ENCODE measurements at regions not wholly inside any gene's neighbourhood (a gene's known extent, or its start where the extent isn't known, plus 50 kb on each side); places are given as distances from the start of the nearest gene placed in this dataset.
"Not testable (repeated sequence)": the region's sequence is repeated elsewhere in the genome, so short reads cannot be mapped to it uniquely, and the experiment has no call there.

GRCh38 chr1:228796945-228797344 is 61.7 kb downstream of the RHOU start:
- DNase-seq, result not testable (repeated sequence)

- no peak for DNase-seq
These were observed 62.8 kb downstream of the RHOU start for GRCh38 chr1:228798035-228798434.

GRCh38 chr1:228798548-228798947 is 63.3 kb downstream of the RHOU start:
- no peak for DNase-seq

DNA sequence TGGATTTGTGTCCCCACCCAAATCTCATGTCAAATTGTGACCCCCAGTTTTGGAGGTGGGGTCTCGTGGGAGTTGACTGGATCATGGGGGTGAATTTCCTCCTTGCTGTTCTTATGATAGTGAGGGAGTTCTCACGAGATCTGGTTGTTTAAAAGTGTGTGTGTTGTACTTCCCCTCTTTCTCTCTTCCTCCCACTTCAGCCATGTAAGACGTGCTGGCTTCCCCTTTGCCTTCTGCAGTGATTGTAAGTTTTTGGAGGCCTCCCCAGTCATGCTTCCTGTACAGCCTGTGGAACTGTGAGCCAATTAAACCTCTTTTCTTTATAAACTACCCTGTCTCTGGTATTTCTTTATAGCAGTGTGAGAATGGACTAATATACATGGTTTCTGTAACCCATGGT is 64.6 kb downstream of the RHOU start:
- no peak for DNase-seq

- no peak for DNase-seq
These were observed 65.8 kb downstream of the RHOU start for GRCh38 chr1:228801068-228801467.

DNA sequence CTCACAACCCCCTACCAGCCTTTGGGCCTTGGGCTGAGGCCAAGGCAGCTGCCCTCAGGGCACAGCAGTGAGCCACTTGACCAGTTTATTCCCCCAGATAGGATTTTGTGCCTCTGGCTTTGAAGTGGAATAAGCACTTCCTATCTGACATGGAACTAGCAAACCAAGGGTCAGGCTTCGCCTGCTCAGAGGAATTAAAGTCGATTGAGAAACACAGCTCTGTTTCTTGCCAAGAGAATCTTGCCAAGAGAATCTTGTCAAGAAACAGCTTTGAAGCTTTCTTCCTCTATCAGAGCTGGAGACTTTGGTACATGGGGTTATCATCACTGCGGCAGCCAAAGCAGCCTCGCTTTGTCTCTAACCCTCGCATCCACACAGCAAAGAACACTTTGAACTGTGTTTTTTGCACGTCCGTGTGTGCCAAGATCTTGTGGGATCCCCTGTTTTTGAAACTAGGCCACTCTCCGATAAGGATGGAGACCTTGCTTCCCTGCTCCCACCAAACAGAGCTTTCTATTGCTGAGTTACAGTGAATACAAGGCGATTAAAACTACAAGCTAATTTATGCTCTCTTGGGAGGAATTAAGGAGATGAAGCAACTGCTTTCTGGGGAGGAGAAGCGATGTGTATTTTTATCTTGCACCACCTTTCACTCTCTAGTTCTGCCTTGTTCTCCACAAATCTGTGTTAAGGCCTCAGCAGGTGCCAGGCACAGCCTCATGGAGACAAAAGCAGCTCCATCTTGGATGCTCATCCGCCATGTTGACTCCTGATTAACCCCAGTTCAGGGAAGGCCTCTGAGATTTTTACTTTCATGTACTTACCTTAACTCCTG is 67.3 kb downstream of the RHOU start:
- no peak for DNase-seq

DNA sequence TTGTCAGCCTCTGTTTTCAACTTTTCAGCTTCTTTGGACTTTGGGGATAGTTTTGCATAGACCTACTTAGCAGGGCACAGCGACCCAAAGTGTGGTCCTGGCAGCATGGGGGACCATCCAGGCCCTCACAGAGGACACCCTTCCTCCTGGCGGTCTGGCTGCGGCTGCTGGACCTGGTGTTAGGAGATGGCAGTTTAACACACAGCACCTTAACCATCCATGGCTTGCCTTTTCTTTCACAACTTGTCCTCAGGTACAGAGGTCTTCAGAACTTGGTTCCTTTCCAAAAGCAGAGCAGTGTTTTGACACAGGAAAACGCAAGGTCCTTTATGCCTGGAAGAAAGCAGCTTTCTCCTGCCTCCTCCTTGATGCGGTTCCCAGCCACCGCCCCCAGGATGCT is 68.1 kb downstream of the RHOU start:
- DNase-seq, result no peak

DNA sequence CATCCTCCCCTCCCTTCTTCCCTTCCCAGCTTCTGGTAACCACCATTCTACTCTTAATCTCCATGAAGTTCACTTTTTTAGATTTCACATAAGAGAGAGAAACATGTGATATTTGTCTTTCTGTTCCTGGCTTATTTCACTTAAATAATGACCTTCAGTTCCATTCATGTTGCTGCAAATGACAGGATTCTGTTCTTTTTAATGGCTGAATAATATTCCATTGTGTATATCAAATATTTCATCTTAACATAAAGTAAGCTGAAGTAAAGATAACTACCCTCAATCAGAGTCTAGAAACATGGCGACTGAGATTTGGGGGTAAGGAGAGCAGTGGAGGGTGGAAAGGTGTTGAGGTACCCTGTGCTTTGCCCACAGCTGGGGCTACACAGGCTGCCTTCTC is 68.9 kb downstream of the RHOU start:
- no peak for DNase-seq

GRCh38 chr1:228804640-228805413 is 69.5 kb downstream of the RHOU start:
- no peak for DNase-seq

- DNase-seq, result no peak
These were observed 72.8 kb downstream of the RHOU start for GRCh38 chr1:228807904-228808605.

- DNase-seq, result no peak
These were observed 74.5 kb downstream of the RHOU start for GRCh38 chr1:228809621-228810394.

DNA sequence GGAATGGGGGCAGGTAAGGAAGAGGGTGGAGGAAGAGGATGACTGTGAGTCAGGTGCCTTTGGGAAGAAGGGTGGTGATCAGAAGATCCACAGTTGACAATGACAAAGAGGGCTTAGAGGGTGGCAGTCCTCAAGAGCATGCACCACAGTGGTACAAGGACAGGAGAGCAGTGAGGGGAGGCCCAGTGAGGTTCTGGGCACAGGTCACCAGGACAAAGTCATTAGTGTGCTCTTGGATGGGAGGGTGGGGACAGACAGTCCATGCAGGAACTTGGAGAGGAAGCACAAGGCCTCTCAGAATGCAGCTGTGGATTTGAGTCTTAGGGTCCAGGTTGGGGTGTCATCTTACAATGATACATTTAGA is 75.1 kb downstream of the RHOU start:
- no peak for DNase-seq

DNA sequence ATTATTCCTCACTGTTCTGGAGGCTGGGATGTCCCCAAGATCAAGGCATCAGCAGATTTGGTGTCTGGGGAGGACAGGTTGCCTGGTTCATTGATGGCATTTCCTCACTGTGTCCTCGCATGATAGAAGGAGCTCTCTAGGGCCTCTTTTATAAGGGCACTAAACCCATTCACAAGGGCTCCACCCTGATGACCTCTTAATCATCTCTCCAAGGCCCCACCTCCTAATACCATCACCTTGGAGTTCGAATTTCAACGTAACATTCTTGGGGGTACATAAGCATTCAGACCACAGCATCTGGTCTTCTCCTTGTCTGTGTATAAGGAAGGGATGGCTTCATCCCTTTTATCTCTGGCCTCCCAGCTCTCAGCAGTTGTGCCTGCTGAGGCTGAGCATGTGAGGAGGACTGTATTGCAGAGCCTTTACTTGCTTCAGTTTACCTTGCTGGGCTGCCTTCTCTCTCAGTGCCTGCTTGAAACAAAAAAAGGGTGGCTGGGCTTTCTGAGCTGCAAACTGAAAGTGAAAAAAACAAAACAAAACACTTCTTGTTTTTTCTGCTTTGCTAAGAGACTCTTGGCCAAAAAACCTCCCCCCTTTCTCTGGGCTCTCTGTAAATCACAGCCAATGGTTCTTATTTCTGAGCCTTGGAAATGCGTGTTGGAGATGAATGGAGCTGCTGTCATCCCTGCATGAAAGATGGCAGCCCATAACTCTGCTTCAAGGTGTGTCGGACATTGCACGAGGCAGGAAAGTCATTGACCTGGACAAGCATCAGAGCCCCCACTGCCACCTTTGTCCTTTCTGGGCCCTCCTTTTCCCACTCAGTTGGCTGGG is 75.8 kb downstream of the RHOU start:
- no peak for DNase-seq

DNA sequence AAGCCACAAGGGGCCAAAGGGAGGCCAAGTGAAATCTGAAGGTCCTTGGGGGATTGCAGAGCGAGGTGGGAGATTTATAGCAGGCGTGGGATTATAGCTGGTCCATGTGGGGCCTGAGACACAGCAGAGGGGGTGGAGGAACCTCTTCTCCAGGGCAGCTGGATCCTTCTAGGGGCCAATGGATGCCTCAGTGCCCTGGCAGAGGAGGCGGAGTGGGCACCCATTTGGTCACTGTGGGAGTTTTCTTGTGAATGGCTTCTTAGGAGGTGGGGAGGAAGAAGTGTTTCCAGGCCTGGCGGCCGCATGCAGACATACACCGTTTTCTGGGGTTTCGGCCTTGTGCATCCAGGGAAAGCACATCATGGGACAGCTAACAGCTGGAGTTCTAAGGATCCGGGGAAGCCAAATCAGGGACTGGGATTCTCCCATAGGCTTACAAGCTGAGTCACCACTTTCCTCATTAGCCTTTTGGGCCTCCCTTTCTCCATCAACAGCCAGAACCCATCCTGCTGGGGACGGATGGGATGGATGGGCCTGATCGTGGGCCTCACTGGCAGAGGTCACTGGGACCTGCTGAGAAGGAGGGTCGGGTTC is 76.5 kb downstream of the RHOU start:
- DNase-seq, result no peak

GRCh38 chr1:228812961-228813360 is 77.7 kb downstream of the RHOU start:
- DNase-seq, result no peak

DNA sequence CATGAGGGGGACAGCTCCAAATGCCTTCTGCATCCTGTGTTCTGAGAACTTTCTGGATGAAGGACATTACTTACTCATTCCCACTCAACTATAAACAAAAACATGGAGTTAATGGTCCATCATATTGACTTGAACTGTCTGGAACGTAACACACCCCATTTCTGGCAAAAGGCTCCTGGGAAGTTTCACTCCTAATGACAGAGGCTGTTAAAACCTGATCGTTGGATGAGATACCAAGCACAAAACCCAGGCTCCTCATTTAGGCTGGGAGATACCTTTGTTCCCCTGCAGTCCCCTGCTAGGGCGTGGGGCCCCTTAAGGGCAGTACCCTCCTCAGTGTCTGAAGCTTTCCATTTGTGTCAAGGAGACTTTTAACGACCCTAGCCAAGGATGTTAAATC is 78.9 kb downstream of the RHOU start:
- no peak for DNase-seq

- DNase-seq, result no peak
These were observed 83.0 kb downstream of the RHOU start for GRCh38 chr1:228818296-228818695.

DNA sequence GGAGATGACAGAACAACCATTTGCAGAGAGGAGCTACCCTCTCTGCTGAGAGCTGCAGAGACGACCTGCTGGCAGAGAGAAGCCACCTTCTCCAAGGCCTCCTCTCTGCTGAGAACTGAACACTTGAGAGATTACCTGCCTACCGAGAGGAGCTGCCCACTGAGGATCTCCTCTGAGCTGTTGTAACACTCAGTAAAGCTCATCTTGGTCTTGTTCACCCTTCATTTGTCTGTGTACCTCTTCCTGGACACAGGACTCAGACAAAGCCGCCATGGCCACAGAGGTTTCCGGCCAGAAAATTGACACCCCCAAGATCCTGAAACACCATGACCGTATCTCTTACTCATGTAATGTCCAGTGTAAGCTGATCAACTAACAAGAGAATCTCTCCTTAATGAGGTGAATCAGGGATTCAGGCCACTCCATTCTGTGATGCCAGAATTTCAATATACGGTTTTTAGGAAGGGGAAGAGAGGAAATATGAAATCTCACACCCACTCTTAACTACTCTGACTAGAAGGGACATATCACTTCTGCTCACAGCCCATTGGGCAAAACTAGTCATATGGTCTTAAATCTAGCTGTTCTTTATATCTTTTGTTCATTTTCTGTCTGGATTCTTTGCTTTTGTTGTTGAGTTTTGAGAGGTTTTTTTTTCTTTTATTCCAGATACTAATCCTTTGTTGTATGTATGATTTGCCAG is 83.8 kb downstream of the RHOU start:
- no peak for DNase-seq

GRCh38 chr1:228821252-228821651 is 86.0 kb downstream of the RHOU start:
- DNase-seq, result no peak

DNA sequence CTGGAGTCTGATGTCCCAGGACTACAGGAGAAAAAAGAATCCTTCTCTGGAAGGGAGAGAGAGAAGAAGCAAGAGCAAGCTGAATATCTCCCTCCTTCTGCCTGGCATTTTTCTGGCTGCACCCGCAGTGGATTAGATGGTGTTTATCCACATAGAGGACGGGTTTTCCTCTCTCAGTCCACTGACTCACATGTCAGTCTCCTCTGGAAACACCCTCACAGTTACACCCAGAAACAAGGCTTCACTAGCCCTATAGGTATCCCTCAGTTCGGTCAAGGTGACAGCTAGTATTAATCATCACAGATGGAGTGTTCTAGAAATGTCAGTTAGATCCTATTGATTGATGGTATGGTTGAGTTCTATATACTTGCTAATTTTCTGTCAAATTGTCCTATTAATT is 87.9 kb downstream of the RHOU start:
- no peak for DNase-seq

- no peak for DNase-seq
These were observed 89.1 kb downstream of the RHOU start for GRCh38 chr1:228824366-228824765.
